Loucy (cell line): ENCODE measurements at regions not wholly inside any gene's neighbourhood (a gene's known extent, or its start where the extent isn't known, plus 50 kb on each side); places are given as distances from the start of the nearest gene placed in this dataset.

Source experiments
- H2AFZ ChIP-seq: fragments of 200-600 bp; sonication (generic); 2 replicates; pipeline ENCODE4 v1.6.0; 2016; ENCODE audit warnings: antibody characterized with exemption, mild to moderate bottlenecking, low read length, moderate library complexity
- H3F3A ChIP-seq: fragments of 200-600 bp; 2 replicates; pipeline ENCODE4 v1.6.0; 2016; ENCODE audit warnings: antibody characterized with exemption, low read depth, mild to moderate bottlenecking
- H3K27me3 ChIP-seq: fragments of 200-600 bp; sonication (generic); 2 replicates; pipeline ENCODE4 v1.6.1; 2014; ENCODE audit warnings: low read length, mild to moderate bottlenecking; ENCODE audit not compliant: insufficient read depth, poor library complexity, severe bottlenecking
- H3K36me3 ChIP-seq: fragments of 200-600 bp; sonication (generic); 2 replicates; pipeline ENCODE4 v1.6.1; 2016; ENCODE audit warnings: low read length; ENCODE audit not compliant: insufficient read depth
- H3K4me1 ChIP-seq: fragments of 200-600 bp; sonication (generic); 2 replicates; pipeline ENCODE4 v1.5.1; 2014; ENCODE audit warnings: low read length, mild to moderate bottlenecking; ENCODE audit not compliant: insufficient read depth, poor library complexity, severe bottlenecking
- H3K4me2 ChIP-seq: fragments of 200-600 bp; sonication (generic); 2 replicates; pipeline ENCODE4 v1.6.0; 2014; ENCODE audit warnings: antibody characterized with exemption, low read length, low read depth, mild to moderate bottlenecking; ENCODE audit not compliant: poor library complexity, severe bottlenecking
- H3K4me3 ChIP-seq: fragments of 200-600 bp; sonication (generic); 2 replicates; pipeline ENCODE4 v1.5.1; 2014; ENCODE audit warnings: low read length, mild to moderate bottlenecking, mixed read lengths; ENCODE audit not compliant: poor library complexity, severe bottlenecking
- H3K79me2 ChIP-seq: fragments of 200-600 bp; sonication (generic); 2 replicates; pipeline ENCODE4 v1.6.1; 2014; ENCODE audit warnings: low read length; ENCODE audit not compliant: insufficient read depth
- H3K9ac ChIP-seq: fragments of 200-600 bp; sonication (generic); 2 replicates; pipeline ENCODE4 v1.6.0; 2014; ENCODE audit warnings: mild to moderate bottlenecking, low read depth, low read length, moderate library complexity; ENCODE audit not compliant: poor library complexity, severe bottlenecking
- H3K9me2 ChIP-seq: fragments of 200-600 bp; sonication (generic); replicated peaks from 2 replicates; pipeline ENCODE4 v1.6.1; 2016; ENCODE audit warnings: low read depth, low read length, mixed read lengths
- H3K9me3 ChIP-seq: fragments of 200-600 bp; sonication (generic); 2 replicates; pipeline ENCODE4 v1.6.1; 2014; ENCODE audit warnings: mild to moderate bottlenecking, antibody characterized with exemption, low read length, low read depth; ENCODE audit not compliant: insufficient read depth
- H4K20me1 ChIP-seq: fragments of 200-600 bp; sonication (generic); 2 replicates; pipeline ENCODE4 v1.6.0; 2014; ENCODE audit warnings: antibody characterized with exemption, low read length, mild to moderate bottlenecking; ENCODE audit not compliant: insufficient read depth, poor library complexity, severe bottlenecking
- EZH2phosphoT487 ChIP-seq: fragments of 200-600 bp; IDR thresholded peaks from 2 replicates; pipeline ENCODE4 v1.6.1; 2018; ENCODE audit warnings: antibody characterized with exemption, mild to moderate bottlenecking, moderate library complexity, borderline replicate concordance
- TF ChIP-seq, protein P1 (sequence below): fragments of 200-600 bp; sonication (generic); conservative IDR thresholded peaks from 2 replicates; pipeline ENCODE4 v1.5.1; 2014; ENCODE audit warnings: mild to moderate bottlenecking, antibody characterized with exemption, low read length

DNA sequence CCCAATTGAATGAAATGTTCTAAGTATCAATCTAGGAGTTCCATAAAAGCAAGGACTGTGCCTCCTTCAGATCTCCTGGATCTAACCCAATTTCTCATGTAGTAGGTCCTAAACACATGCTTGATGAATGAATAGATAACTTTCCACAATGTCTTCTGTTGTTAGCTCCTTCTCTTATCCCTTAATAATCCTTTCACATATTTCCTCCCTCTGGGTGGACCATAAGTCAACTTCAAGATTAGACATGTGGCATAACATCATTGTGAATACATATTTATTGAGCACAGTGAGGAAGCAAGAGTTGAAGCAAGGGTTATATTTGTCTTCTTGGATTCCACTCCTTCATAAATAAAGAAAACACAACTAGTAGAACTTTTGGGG lies 108.6 kb upstream of the EGFLAM start:
- Histone ChIP-seq H3K36me3 (no peaks in the 10 kb centered on the region), H2AFZ (no peak overlapping the region), H3F3A (no peaks in the 10 kb centered on the region), H3K9me2 (no peaks in the 10 kb centered on the region), H3K79me2 (no peaks in the 10 kb centered on the region), H3K9me3 (no peaks in the 10 kb centered on the region), H3K9ac (no peak overlapping the region), H3K27me3 (no peaks in the 10 kb centered on the region), H4K20me1 (no peaks in the 10 kb centered on the region), H3K4me1 (no peaks in the 10 kb centered on the region), H3K4me2 (no peak overlapping the region), H3K4me3 (no peak overlapping the region)
- TF ChIP-seq, protein P1, sequence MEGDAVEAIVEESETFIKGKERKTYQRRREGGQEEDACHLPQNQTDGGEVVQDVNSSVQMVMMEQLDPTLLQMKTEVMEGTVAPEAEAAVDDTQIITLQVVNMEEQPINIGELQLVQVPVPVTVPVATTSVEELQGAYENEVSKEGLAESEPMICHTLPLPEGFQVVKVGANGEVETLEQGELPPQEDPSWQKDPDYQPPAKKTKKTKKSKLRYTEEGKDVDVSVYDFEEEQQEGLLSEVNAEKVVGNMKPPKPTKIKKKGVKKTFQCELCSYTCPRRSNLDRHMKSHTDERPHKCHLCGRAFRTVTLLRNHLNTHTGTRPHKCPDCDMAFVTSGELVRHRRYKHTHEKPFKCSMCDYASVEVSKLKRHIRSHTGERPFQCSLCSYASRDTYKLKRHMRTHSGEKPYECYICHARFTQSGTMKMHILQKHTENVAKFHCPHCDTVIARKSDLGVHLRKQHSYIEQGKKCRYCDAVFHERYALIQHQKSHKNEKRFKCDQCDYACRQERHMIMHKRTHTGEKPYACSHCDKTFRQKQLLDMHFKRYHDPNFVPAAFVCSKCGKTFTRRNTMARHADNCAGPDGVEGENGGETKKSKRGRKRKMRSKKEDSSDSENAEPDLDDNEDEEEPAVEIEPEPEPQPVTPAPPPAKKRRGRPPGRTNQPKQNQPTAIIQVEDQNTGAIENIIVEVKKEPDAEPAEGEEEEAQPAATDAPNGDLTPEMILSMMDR, result no peak
- TF ChIP-seq EZH2phosphoT487, result no peak

DNA sequence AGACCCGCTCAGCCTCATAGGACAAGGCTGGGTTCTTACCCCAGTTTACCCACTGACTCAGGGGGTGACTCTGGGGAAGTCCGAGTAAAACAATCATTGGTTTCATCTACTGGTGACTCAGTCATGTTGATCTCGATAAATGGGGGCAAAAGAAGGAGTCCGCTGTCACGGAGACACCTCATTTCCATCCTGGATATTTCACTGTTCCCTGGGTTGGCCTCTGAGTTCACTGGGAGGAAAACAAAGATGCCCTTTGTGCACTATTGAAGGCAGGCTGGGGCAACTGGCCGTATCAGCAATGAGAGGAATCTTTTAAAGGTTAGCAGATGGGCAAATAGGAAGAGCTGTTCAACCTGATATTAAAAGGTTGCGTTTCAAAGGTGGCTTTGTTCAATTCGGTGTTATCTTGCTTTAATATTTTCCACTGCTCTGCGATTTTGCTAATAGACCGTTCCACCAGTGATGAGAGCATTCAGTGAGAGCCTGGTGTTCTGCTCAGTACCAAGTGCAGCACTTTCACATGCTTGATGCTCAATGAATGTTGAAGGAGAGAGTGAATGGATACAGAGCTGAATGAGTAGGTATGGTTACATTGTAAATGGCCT lies 110.2 kb upstream of the EGFLAM start:
- no peaks in the 10 kb centered on the region for H3K9me3 ChIP-seq
- no peaks in the 10 kb centered on the region for H3F3A ChIP-seq
- H3K9me2 ChIP-seq, result no peaks in the 10 kb centered on the region
- H2AFZ ChIP-seq, result no peak overlapping the region
- H3K36me3 ChIP-seq, result no peaks in the 10 kb centered on the region
- no peak overlapping the region for H3K4me2 ChIP-seq
- no peaks in the 10 kb centered on the region for H3K79me2 ChIP-seq
- no peak overlapping the region for H3K4me3 ChIP-seq
- no peaks in the 10 kb centered on the region for H3K4me1 ChIP-seq
- H4K20me1 ChIP-seq, result no peaks in the 10 kb centered on the region
- H3K9ac ChIP-seq, result no peak overlapping the region
- no peak for TF ChIP-seq EZH2phosphoT487
- TF ChIP-seq, protein P1, result no peak
- H3K27me3 ChIP-seq, result no peaks in the 10 kb centered on the region

GRCh38 chr5:38143384-38143783 lies 115.0 kb upstream of the EGFLAM start:
- H3K4me3 ChIP-seq, result no peak overlapping the region
- no peak overlapping the region for H3K9ac ChIP-seq
- no peaks in the 10 kb centered on the region for H3F3A ChIP-seq
- H3K36me3 ChIP-seq, result no peaks in the 10 kb centered on the region
- H3K79me2 ChIP-seq, result no peaks in the 10 kb centered on the region
- no peak overlapping the region for H3K4me2 ChIP-seq
- no peaks in the 10 kb centered on the region for H3K4me1 ChIP-seq
- H2AFZ ChIP-seq, result no peak overlapping the region
- H4K20me1 ChIP-seq, result no peaks in the 10 kb centered on the region
- H3K9me3 ChIP-seq, result no peaks in the 10 kb centered on the region
- TF ChIP-seq EZH2phosphoT487, result no peak
- TF ChIP-seq, protein P1, result no peak
- no peaks in the 10 kb centered on the region for H3K27me3 ChIP-seq
- H3K9me2 ChIP-seq, result no peaks in the 10 kb centered on the region
